ENCODE measurements at regions not wholly inside any gene's neighbourhood (a gene's known extent, or its start where the extent isn't known, plus 50 kb on each side); places are given as distances from the start of the nearest gene placed in this dataset.

DNA sequence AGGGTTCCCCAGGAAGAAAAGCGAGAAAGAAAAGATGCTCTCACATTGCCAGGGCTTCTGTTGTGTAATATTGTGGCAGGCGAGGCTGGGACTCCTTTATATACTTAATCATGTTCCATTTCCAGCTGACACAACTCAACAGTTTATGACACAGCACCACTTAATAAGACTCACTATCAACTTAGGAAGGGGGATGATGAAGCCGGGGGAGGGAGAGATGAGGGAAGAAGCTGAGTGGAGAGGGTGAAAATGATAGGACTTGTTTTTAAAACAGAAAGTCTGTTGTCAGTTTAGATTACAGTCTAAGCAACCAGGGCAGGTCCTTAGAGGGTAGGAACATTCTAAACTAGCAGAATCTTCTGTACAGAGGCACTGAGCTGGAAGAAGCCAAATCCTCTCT, 397.0 kb downstream of the NXPE2 start:
- H3K27me3 ChIP-seq (ENCODE audit: control insufficient read depth, insufficient read depth, low read length): no peaks in the 10 kb centered on the region
- CTCF ChIA-PET: interaction anchor here (0.5 kb wide), 1 partner anchor 554 kb away, joined by 3 read pairs; no protein-coding TSS in a partner anchor
- POLR2A ChIA-PET: no interaction called here
- TF ChIP-seq, protein P1, sequence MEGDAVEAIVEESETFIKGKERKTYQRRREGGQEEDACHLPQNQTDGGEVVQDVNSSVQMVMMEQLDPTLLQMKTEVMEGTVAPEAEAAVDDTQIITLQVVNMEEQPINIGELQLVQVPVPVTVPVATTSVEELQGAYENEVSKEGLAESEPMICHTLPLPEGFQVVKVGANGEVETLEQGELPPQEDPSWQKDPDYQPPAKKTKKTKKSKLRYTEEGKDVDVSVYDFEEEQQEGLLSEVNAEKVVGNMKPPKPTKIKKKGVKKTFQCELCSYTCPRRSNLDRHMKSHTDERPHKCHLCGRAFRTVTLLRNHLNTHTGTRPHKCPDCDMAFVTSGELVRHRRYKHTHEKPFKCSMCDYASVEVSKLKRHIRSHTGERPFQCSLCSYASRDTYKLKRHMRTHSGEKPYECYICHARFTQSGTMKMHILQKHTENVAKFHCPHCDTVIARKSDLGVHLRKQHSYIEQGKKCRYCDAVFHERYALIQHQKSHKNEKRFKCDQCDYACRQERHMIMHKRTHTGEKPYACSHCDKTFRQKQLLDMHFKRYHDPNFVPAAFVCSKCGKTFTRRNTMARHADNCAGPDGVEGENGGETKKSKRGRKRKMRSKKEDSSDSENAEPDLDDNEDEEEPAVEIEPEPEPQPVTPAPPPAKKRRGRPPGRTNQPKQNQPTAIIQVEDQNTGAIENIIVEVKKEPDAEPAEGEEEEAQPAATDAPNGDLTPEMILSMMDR (IDR thresholded peaks at IDR 0.05; ENCODE audit: insufficient read depth, low read depth, low read length): no peak
- H3K4me3 ChIP-seq (ENCODE audit: low read depth, low read length): no peak overlapping the region
- H3K36me3 ChIP-seq (ENCODE audit: control insufficient read depth, insufficient read depth, low read length): no peaks in the 10 kb centered on the region
- no peak for DNase-seq (ENCODE audit: low read depth)

DNA sequence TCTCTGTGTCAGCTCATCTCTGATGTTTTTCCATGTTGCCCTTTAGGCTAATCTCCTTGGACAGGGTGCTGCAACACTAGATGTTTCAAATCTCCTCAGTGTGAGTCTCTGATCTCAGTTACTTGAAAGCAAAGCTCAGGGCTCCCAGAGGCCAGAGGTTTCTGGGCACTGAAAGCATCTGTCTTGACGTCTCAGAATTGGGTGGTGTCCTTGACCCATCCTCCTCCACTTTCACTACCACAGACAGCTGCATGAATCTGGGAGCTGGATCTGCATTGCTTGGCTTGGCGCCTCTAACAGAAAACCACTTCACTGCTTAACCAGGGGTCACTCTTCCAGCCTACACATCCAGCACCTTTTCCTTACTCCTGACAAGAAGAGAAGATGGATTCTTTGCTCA, 399.4 kb downstream of the NXPE2 start:
- ChIA-PET POLR2A (no interaction called here), CTCF (no interaction called here)
- DNase-seq (ENCODE audit: low read depth): no peak
- Histone ChIP-seq H3K27me3 (ENCODE audit: control insufficient read depth, insufficient read depth, low read length) (no peaks in the 10 kb centered on the region), H3K36me3 (ENCODE audit: control insufficient read depth, insufficient read depth, low read length) (no peaks in the 10 kb centered on the region), H3K4me3 (ENCODE audit: low read depth, low read length) (no peak overlapping the region)
- TF ChIP-seq, protein P1 (IDR thresholded peaks at IDR 0.05; ENCODE audit: insufficient read depth, low read depth, low read length): no peak

DNA sequence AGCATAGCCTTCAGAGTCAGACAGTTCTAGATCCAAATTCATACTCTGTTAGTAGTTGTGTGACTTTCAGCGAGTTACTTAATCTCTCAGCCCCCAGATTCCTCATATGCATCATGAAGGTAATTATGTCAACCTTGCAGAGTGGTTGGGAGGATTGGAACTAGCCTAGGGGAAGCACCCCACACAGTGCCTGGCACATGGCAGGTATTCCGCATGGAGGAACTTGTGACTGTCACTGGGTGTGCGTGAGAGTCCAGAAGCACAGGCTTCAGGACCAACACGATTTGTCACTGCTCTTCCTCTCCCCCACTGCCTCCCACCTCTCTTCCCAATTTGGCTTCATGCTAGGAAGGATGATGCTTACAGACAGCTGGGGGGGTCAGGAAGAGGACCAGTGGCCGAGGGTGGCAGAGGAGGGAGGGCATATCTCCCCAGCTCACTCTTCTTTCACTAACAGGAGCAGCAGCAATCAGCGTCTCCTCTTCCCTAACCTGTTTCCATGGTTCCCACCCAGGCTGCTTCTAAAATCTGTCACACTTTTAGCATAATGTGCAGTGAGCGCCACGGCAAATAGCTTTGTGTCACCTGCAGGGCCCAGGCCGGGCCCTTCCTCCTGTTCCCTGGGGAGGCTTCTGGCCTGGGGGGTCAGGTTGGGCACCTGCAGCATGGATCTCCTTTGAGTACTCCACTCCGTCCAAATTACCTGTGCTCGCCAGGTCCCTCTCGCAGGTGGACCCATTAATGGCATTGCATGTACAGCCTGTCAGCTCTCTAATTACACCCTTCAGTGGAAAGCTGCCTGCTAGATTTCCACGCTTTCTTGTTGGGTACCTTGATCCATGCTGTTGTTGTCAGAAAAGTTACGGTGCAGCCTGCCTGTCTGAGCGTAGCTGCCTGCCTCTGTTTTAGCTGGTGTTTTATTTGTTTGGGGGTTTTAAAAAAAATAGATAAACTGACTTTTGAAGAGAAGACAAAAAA, 400.4 kb downstream of the NXPE2 start:
- DNase-seq (ENCODE audit: low read depth): no peak
- POLR2A ChIA-PET: no interaction called here

DNA sequence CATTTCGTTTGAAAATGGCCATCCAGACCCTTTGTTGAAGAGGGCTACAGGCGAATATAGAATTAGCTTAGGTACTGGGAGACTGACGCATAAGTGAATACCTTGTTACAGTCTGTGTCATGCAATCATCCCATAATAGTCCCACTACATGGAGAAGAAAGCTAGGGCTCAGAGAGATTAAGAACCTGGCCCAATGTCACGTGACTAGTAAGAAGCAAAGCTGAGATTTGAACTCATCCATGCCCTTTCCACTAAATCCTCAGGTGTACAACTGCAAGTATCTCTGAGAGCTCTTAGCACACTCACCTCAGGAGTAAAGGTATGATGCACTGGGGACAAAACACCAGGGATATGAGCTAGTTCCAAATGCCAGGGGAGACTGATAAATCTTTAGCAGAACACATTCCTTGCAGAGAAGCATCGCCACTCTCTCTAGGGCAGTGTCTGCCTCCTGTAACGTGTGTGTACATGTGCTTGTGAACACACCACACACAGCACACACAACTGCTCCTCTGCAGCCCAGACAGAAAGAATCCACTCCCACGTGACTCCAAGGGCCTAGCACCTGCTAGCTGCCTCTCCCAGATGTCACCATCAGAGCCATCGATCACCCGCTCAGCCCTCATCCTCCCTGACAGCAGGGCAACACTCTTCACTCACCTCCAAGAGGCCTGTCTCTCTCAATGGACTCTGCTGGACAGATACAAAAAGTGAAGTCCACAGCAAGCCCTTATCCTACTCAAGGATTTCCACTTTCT, 402.8 kb downstream of the NXPE2 start:
- POLR2A ChIA-PET: no interaction called here

More for the DNA sequence above, 400.4 kb downstream of the NXPE2 start:
- Histone ChIP-seq H3K36me3 (ENCODE audit: control insufficient read depth, insufficient read depth, low read length) (no peaks in the 10 kb centered on the region), H3K4me3 (ENCODE audit: low read depth, low read length) (no peak overlapping the region), H3K27me3 (ENCODE audit: control insufficient read depth, insufficient read depth, low read length) (no peaks in the 10 kb centered on the region)
- CTCF ChIA-PET: no interaction called here
- TF ChIP-seq, protein P1 (IDR thresholded peaks at IDR 0.05; ENCODE audit: insufficient read depth, low read depth, low read length): no peak

More for the DNA sequence above, 402.8 kb downstream of the NXPE2 start:
- no peaks in the 10 kb centered on the region for H3K27me3 ChIP-seq (ENCODE audit: control insufficient read depth, insufficient read depth, low read length)
- H3K36me3 ChIP-seq (ENCODE audit: control insufficient read depth, insufficient read depth, low read length): no peaks in the 10 kb centered on the region
- TF ChIP-seq, protein P1 (IDR thresholded peaks at IDR 0.05; ENCODE audit: insufficient read depth, low read depth, low read length): no peak
- no peak for DNase-seq (ENCODE audit: low read depth)
- no peak overlapping the region for H3K4me3 ChIP-seq (ENCODE audit: low read depth, low read length)
- CTCF ChIA-PET: no interaction called here
